KOPT-K1 (cell line): ENCODE measurements at regions not wholly inside any gene's neighbourhood (a gene's known extent, or its start where the extent isn't known, plus 50 kb on each side); places are given as distances from the start of the nearest gene placed in this dataset.
"Not testable (repeated sequence)": the region's sequence is repeated elsewhere in the genome, so short reads cannot be mapped to it uniquely, and the experiment has no call there.

ENCODE experiments used
- H3K27ac ChIP-seq: fragments of 200-600 bp; sonication (generic); 2 replicates; pipeline ENCODE4 v1.5.1; 2016; ENCODE audit warnings: antibody characterized with exemption, mild to moderate bottlenecking, low read depth, low read length; ENCODE audit not compliant: poor library complexity, severe bottlenecking
- H3K36me3 ChIP-seq: fragments of 200-600 bp; sonication (generic); 2 replicates; pipeline ENCODE4 v1.5.1; 2017; ENCODE audit warnings: antibody characterized with exemption, mild to moderate bottlenecking, low read length, moderate library complexity; ENCODE audit not compliant: insufficient read depth
- H3K9me3 ChIP-seq: fragments of 200-600 bp; sonication (generic); 2 replicates; pipeline ENCODE4 v1.5.1; 2017; ENCODE audit warnings: antibody characterized with exemption, low read length, mild to moderate bottlenecking; ENCODE audit not compliant: insufficient read depth, poor library complexity, severe bottlenecking

GRCh38 chr12:128015276-128015675 is 251.7 kb upstream of the TMEM132C start:
- H3K9me3 ChIP-seq, result no peaks in the 10 kb centered on the region
- no peak overlapping the region for H3K27ac ChIP-seq
- no peaks in the 10 kb centered on the region for H3K36me3 ChIP-seq

GRCh38 chr12:128018067-128018466 is 248.9 kb upstream of the TMEM132C start:
- no peak overlapping the region for H3K27ac ChIP-seq

GRCh38 chr12:128019996-128020544 is 246.9 kb upstream of the TMEM132C start:
- H3K36me3 ChIP-seq, result no peaks in the 10 kb centered on the region
- H3K9me3 ChIP-seq, result no peaks in the 10 kb centered on the region
- no peak overlapping the region for H3K27ac ChIP-seq

More at GRCh38 chr12:128018067-128018466, 248.9 kb upstream of the TMEM132C start:
- H3K9me3 ChIP-seq, result no peaks in the 10 kb centered on the region
- H3K36me3 ChIP-seq, result no peaks in the 10 kb centered on the region

GRCh38 chr12:128021561-128021960 is 245.4 kb upstream of the TMEM132C start:
- Histone ChIP-seq H3K9me3 (no peaks in the 10 kb centered on the region), H3K36me3 (no peaks in the 10 kb centered on the region), H3K27ac (no peak overlapping the region)

- no peaks in the 10 kb centered on the region for H3K36me3 ChIP-seq
- H3K27ac ChIP-seq, result no peak overlapping the region
- H3K9me3 ChIP-seq, result no peaks in the 10 kb centered on the region
Observed at GRCh38 chr12:128025589-128026245, 241.3 kb upstream of the TMEM132C start.

- Histone ChIP-seq H3K36me3 (no peaks in the 10 kb centered on the region), H3K27ac (no peak overlapping the region), H3K9me3 (no peaks in the 10 kb centered on the region)
Observed at GRCh38 chr12:128026696-128027574, 240.0 kb upstream of the TMEM132C start.

- Histone ChIP-seq H3K9me3 (no peaks in the 10 kb centered on the region), H3K27ac (no peak overlapping the region), H3K36me3 (no peaks in the 10 kb centered on the region)
Observed at GRCh38 chr12:128033473-128033872, 233.5 kb upstream of the TMEM132C start.

- Histone ChIP-seq H3K27ac (no peak overlapping the region), H3K9me3 (peaks cover 7% of the 10 kb centered on the region), H3K36me3 (no peaks in the 10 kb centered on the region)
Observed at GRCh38 chr12:128040971-128041370, 226.0 kb upstream of the TMEM132C start.

- not testable (repeated sequence) for H3K9me3 ChIP-seq, H3K27ac ChIP-seq, H3K36me3 ChIP-seq
Observed at GRCh38 chr12:128042283-128042682, 224.7 kb upstream of the TMEM132C start.

GRCh38 chr12:128042825-128043224 is 224.1 kb upstream of the TMEM132C start:
- Histone ChIP-seq H3K36me3 (no peaks in the 10 kb centered on the region), H3K9me3 (peaks cover 7% of the 10 kb centered on the region), H3K27ac (no peak overlapping the region)

GRCh38 chr12:128043317-128043716 is 223.7 kb upstream of the TMEM132C start:
- Histone ChIP-seq H3K27ac (no peak overlapping the region), H3K36me3 (no peaks in the 10 kb centered on the region), H3K9me3 (peaks cover 7% of the 10 kb centered on the region)

- Histone ChIP-seq H3K27ac (no peak overlapping the region), H3K36me3 (no peaks in the 10 kb centered on the region), H3K9me3 (no peaks in the 10 kb centered on the region)
Observed at GRCh38 chr12:128047266-128048060, 219.5 kb upstream of the TMEM132C start.

GRCh38 chr12:128052331-128052730 is 214.6 kb upstream of the TMEM132C start:
- H3K9me3 ChIP-seq, result no peaks in the 10 kb centered on the region
- H3K27ac ChIP-seq, result no peak overlapping the region
- H3K36me3 ChIP-seq, result no peaks in the 10 kb centered on the region

- H3K36me3 ChIP-seq, result no peaks in the 10 kb centered on the region
- no peak overlapping the region for H3K27ac ChIP-seq
- H3K9me3 ChIP-seq, result no peaks in the 10 kb centered on the region
Observed at GRCh38 chr12:128052777-128053176, 214.2 kb upstream of the TMEM132C start.

GRCh38 chr12:128055567-128055966 is 211.4 kb upstream of the TMEM132C start:
- H3K9me3 ChIP-seq, result no peaks in the 10 kb centered on the region

More at GRCh38 chr12:128055567-128055966, 211.4 kb upstream of the TMEM132C start:
- no peak overlapping the region for H3K27ac ChIP-seq
- H3K36me3 ChIP-seq, result no peaks in the 10 kb centered on the region
